ENCODE measurements at regions not wholly inside any gene's neighbourhood (a gene's known extent, or its start where the extent isn't known, plus 50 kb on each side); places are given as distances from the start of the nearest gene placed in this dataset.

GRCh38 chr9:89850631-89851325 lies 246.0 kb downstream of the GADD45G start:
- TF ChIP-seq SUZ12 (IDR thresholded peaks at IDR 0.05; ENCODE audit: extremely low read depth, insufficient read depth, insufficient read length) (no peak), YY1 (IDR thresholded peaks at IDR 0.05; ENCODE audit: insufficient read depth, insufficient read length) (no peak), ZNF274 (IDR thresholded peaks at IDR 0.05; ENCODE audit: low read depth, low read length) (no peak)
